ENCODE measurements at regions not wholly inside any gene's neighbourhood (a gene's known extent, or its start where the extent isn't known, plus 50 kb on each side); places are given as distances from the start of the nearest gene placed in this dataset.

DNA sequence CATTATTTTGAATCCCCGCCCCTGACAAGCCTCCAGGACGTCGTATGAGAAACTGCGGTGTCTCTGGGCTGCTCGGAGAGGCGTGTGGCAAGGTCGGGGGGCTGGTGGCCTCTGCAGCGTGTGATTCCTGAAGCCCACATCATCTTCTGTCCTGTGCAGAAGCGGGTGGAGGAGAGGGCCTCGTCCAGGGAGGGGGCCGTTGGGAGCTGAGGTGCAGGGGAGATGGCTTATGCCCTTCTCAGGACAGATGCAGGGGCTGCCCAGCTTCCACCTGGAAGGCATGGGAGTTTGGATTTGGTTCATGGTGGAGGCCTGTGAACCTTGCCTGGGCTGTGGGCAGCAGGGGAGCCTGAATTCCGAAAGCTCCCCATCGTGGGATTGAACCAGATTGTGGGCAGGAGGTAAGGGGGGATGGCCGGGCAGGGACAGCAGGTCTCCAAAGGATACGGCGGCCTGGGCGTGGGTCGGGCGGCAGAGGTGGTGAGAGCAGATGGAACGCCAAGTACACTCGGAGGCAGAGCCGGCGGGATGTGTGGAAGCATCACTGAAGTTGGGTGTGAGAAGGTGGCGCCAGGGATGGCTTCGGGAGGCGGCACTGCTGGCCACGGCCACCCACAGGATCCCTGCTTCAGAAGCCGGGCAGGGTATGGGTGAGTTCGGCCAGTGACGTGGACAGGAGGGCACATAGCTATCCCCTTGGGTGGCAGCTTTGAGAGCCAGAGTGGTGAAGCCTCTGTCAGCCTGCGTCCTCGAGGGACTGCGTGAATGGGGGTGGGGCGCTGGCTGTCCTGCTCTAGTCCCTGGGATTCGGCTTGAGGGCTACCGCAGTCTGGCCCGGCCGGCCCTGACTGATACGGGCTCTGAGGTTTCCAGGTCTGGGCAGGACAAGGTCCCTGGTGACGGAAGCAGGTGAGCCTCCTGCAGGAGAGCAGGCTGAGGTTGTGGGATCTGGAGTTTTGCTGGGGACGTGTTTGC, 76.3 kb upstream of the ADRA2C start:
- WGBS, 2 experiments (ENCODE audit: low coverage in 1 of 2, low lambda C conversion rate in 2 of 2, missing lambda C conversion rate in 2 of 2), result 68 to 75% methylated on average over 40 to 41 of the region's 41 CpGs
- TF ChIP-seq EZH2 (IDR thresholded peaks at IDR 0.05; ENCODE audit: insufficient read depth, poor library complexity, severe bottlenecking) (no peak), EZH2phosphoT487 (IDR thresholded peaks at IDR 0.05; ENCODE audit: insufficient read depth, low read depth) (no peak)
- in situ Hi-C loops (cut with MboI), result no loop called here

DNA sequence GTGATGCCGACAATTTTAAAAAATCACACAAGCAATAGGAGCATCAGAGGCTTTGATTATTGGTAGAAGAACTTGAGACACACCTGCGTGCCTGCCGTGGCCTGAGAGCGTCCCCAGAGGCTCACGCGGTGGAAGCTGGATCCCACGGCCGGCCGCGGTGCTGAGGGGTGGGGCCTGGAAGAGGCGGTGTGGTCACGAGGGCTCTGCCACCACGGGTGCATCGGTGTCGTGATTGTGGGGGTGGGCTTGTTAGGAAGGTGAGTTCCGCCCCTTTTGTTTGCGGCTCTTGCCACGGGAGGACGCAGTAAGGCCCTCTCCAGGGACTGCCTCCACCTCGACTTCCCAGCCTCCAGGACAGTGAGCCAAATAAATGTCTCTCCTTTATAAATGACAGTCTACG, 77.2 kb upstream of the ADRA2C start:
- Histone ChIP-seq H3K9ac (no peak overlapping the region), H3F3A (ENCODE audit: insufficient read depth) (no peaks in the 10 kb centered on the region), H3K36me3 (ENCODE audit: low read depth) (no peaks in the 10 kb centered on the region), H2AFZ (no peak overlapping the region), H3K27ac (no peak overlapping the region), H3K4me3 (no peak overlapping the region), H3K9me2 (ENCODE audit: insufficient read depth) (no peaks in the 10 kb centered on the region), H3K27me3 (replicated peaks; ENCODE audit: insufficient read depth) (peaks cover 23% of the 10 kb centered on the region), H3K9me3 (ENCODE audit: low read depth) (no peaks in the 10 kb centered on the region), H3K79me2 (ENCODE audit: insufficient read depth) (no peaks in the 10 kb centered on the region), H4K20me1 (ENCODE audit: insufficient read depth) (no peaks in the 10 kb centered on the region), H3K4me1 (ENCODE audit: insufficient read depth) (no peaks in the 10 kb centered on the region), H3K4me2 (ENCODE audit: unreplicated experiment) (no peak overlapping the region)
- in situ Hi-C loops (cut with MboI), result no loop called here
- TF ChIP-seq EZH2 (IDR thresholded peaks at IDR 0.05; ENCODE audit: insufficient read depth, poor library complexity, severe bottlenecking) (no peak), EZH2phosphoT487 (IDR thresholded peaks at IDR 0.05; ENCODE audit: insufficient read depth, low read depth) (no peak)
- DNase-seq, result no peak
- WGBS, 2 experiments (ENCODE audit: low coverage in 1 of 2, low lambda C conversion rate in 2 of 2, missing lambda C conversion rate in 2 of 2), result 60 to 61% methylated on average over 20 to 21 of the region's 21 CpGs

More for the DNA sequence above, 76.3 kb upstream of the ADRA2C start:
- no peak overlapping the region for H2AFZ ChIP-seq
- H3K27ac ChIP-seq, result no peak overlapping the region
- H3K27me3 ChIP-seq (replicated peaks; ENCODE audit: insufficient read depth), result peaks cover 23% of the 10 kb centered on the region
- no peaks in the 10 kb centered on the region for H3F3A ChIP-seq (ENCODE audit: insufficient read depth)
- no peaks in the 10 kb centered on the region for H3K9me2 ChIP-seq (ENCODE audit: insufficient read depth)
- no peak overlapping the region for H3K4me3 ChIP-seq
- no peaks in the 10 kb centered on the region for H3K9me3 ChIP-seq (ENCODE audit: low read depth)
- H3K36me3 ChIP-seq (ENCODE audit: low read depth), result no peaks in the 10 kb centered on the region
- H4K20me1 ChIP-seq (ENCODE audit: insufficient read depth), result no peaks in the 10 kb centered on the region
- H3K4me2 ChIP-seq (ENCODE audit: unreplicated experiment), result no peak overlapping the region
- no peaks in the 10 kb centered on the region for H3K79me2 ChIP-seq (ENCODE audit: insufficient read depth)
- DNase-seq, result no peak
- H3K4me1 ChIP-seq (ENCODE audit: insufficient read depth), result no peaks in the 10 kb centered on the region
- no peak overlapping the region for H3K9ac ChIP-seq

DNA sequence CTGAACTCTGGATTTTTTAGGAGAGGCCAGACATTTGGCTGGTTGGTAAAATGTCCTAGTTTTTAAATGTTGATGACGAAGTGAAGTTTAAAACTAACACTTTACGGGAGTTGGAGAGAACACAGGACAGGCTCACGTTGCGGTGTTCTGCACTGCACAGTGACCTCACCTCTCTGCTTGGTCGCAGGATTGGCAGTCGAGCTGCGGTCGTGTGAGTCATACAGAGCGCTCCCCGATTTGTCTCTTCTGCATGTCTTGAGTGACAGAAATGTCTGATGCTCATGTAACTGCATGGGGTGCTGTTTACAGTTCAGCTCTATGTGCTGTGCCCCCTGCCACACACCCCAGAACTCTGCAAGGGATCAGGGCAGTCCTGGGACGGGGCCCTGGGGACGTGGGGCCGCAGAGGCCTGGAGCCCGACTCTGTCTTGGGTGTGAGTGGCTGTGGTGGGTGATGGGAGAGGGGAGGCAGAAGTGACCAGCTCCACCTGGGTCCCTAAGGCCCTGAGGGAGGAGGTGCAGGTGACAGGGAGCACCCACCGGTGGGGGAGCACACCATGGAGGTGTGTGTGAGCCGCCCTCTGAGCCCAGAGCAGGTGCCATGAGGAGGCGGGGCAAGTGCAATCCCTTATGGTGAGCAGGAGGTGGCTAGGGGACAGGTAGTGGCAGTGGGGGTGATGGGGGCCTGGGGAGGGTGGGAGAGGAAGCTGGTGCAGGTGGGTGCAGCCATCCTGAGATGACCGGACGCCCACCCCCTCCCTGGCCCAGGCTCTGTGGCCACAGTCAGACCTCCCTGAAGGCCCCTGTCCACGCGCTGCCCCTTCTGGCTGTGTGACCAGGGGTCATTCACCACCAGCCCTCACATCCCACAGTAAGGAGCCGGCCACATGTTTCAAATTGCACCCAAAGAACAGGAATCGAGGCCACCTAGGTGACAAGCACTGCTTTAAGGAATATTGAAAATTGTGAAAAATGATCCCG, 77.9 kb upstream of the ADRA2C start:
- H3K27ac ChIP-seq, result no peak overlapping the region
- H2AFZ ChIP-seq, result no peak overlapping the region
- no peaks in the 10 kb centered on the region for H3K9me3 ChIP-seq (ENCODE audit: low read depth)
- H3K9ac ChIP-seq, result no peak overlapping the region
- no peak for TF ChIP-seq EZH2 (IDR thresholded peaks at IDR 0.05; ENCODE audit: insufficient read depth, poor library complexity, severe bottlenecking)
- TF ChIP-seq EZH2phosphoT487 (IDR thresholded peaks at IDR 0.05; ENCODE audit: insufficient read depth, low read depth), result no peak
- H3K36me3 ChIP-seq (ENCODE audit: low read depth), result no peaks in the 10 kb centered on the region
- no peaks in the 10 kb centered on the region for H3K4me1 ChIP-seq (ENCODE audit: insufficient read depth)
- 77% methylated on average over 22 to 24 of the region's 24 CpGs for whole genome bisulfite sequencing, 2 experiments (ENCODE audit: low coverage in 1 of 2, low lambda C conversion rate in 2 of 2, missing lambda C conversion rate in 2 of 2)
- no peak overlapping the region for H3K4me3 ChIP-seq
- no peaks in the 10 kb centered on the region for H3F3A ChIP-seq (ENCODE audit: insufficient read depth)
- DNase-seq, result no peak
- H4K20me1 ChIP-seq (ENCODE audit: insufficient read depth), result no peaks in the 10 kb centered on the region
- H3K79me2 ChIP-seq (ENCODE audit: insufficient read depth), result no peaks in the 10 kb centered on the region
- in situ Hi-C loops (cut with MboI), result no loop called here
- H3K27me3 ChIP-seq (replicated peaks; ENCODE audit: insufficient read depth), result peaks cover 23% of the 10 kb centered on the region
- no peaks in the 10 kb centered on the region for H3K9me2 ChIP-seq (ENCODE audit: insufficient read depth)
- H3K4me2 ChIP-seq (ENCODE audit: unreplicated experiment), result no peak overlapping the region

DNA sequence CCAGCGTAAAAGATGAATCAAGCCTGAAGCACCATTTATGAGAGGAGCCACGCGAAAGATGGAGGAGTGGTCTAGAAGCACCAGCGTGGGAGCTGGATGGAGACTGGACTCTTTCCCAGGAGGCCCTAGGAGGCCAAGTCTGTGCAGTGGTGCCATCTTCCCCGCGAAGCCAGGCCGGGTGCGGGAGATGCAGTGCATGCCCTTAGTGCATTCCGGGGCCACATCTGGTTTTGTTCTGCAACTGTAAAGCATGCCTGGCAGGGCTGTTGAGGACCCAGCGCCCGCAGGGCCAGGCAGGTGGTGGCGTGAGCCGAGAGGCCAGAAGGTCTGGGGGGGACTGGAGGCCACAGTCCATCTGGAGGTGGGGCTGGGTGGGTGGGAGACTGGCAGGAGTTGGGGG, 78.6 kb upstream of the ADRA2C start:
- H4K20me1 ChIP-seq (ENCODE audit: insufficient read depth), result no peaks in the 10 kb centered on the region
- no peak overlapping the region for H2AFZ ChIP-seq
- peaks cover 23% of the 10 kb centered on the region for H3K27me3 ChIP-seq (replicated peaks; ENCODE audit: insufficient read depth)
- no peaks in the 10 kb centered on the region for H3K9me3 ChIP-seq (ENCODE audit: low read depth)
- H3K36me3 ChIP-seq (ENCODE audit: low read depth), result no peaks in the 10 kb centered on the region
- no peak for TF ChIP-seq EZH2phosphoT487 (IDR thresholded peaks at IDR 0.05; ENCODE audit: insufficient read depth, low read depth)
- no peak for TF ChIP-seq EZH2 (IDR thresholded peaks at IDR 0.05; ENCODE audit: insufficient read depth, poor library complexity, severe bottlenecking)
- H3K79me2 ChIP-seq (ENCODE audit: insufficient read depth), result no peaks in the 10 kb centered on the region
- H3K4me2 ChIP-seq (ENCODE audit: unreplicated experiment), result no peak overlapping the region
- H3K9ac ChIP-seq, result no peak overlapping the region
- in situ Hi-C loops (cut with MboI), result no loop called here
- H3F3A ChIP-seq (ENCODE audit: insufficient read depth), result no peaks in the 10 kb centered on the region
- no peak for DNase-seq
- H3K9me2 ChIP-seq (ENCODE audit: insufficient read depth), result no peaks in the 10 kb centered on the region
- no peaks in the 10 kb centered on the region for H3K4me1 ChIP-seq (ENCODE audit: insufficient read depth)
- 77 to 81% methylated on average over 13 of the region's 13 CpGs for WGBS, 2 experiments (ENCODE audit: low coverage in 1 of 2, low lambda C conversion rate in 2 of 2, missing lambda C conversion rate in 2 of 2)
- no peak overlapping the region for H3K4me3 ChIP-seq
- no peak overlapping the region for H3K27ac ChIP-seq

Measured in GM23248 (cell line).